SK-N-SH (cell line): ENCODE measurements at regions not wholly inside any gene's neighbourhood (a gene's known extent, or its start where the extent isn't known, plus 50 kb on each side); places are given as distances from the start of the nearest gene placed in this dataset.

ENCODE experiments used
- CTCF ChIA-PET: fragments of 300-600, 350-600 bp; formaldehyde crosslinking; extraction: SDS; loops from one replicate; lab custom pipeline; 2021; lab: Yijun Ruan, JAX
- POLR2A ChIA-PET: fragments of 350-600 bp; sonication (Branson Sonifier 250); formaldehyde crosslinking; extraction: SDS; loops from one replicate; lab custom pipeline; 2020; ENCODE audit warnings: antibody characterized with exemption, inconsistent platforms; lab: Yijun Ruan, JAX
- DNase-seq: peaks from one replicate; pipeline ENCODE4 v3.0.0; 2012
- H2AFZ ChIP-seq: fragments of 200-600 bp; sonication (generic); 2 replicates; pipeline ENCODE4 v1.8.1; 2016; ENCODE audit warnings: antibody characterized with exemption, mild to moderate bottlenecking, low read depth
- H3F3A ChIP-seq: fragments of 200-600 bp; sonication (generic); replicated peaks from 2 replicates; pipeline ENCODE3; 2016; ENCODE audit warnings: antibody characterized with exemption, mild to moderate bottlenecking; ENCODE audit not compliant: insufficient read depth
- H3K27ac ChIP-seq, 2 experiments: fragments of 200-500 bp in 1 of 2; fragments of 200-600 bp in 1 of 2; sonication (Bioruptor generic) in 1 of 2; sonication (generic), shearing (Covaris generic) in 1 of 2; 2 replicates each; pipeline versions ENCODE4 v1.5.1 to v1.6.1; 2014 to 2016; ENCODE audit warnings: low read depth in 2 of 2, inconsistent platforms in 1 of 2, low read length in 1 of 2, mild to moderate bottlenecking in 1 of 2, mixed read lengths in 1 of 2
- H3K27me3 ChIP-seq: fragments of 200-600 bp; sonication (generic), shearing (Covaris generic); 2 replicates; pipeline ENCODE4 v1.6.1; 2016; ENCODE audit warnings: mixed run types; ENCODE audit not compliant: insufficient read depth
- H3K36me3 ChIP-seq, 2 experiments: fragments of 200-500 bp in 1 of 2; fragments of 200-600 bp in 1 of 2; sonication (Bioruptor generic) in 1 of 2; sonication (generic) in 1 of 2; replicated peaks in 1 of 2; 2 replicates each; pipeline versions ENCODE3 to v1.5.1; 2014 to 2016; ENCODE audit warnings: low read length in 1 of 2, mild to moderate bottlenecking in 1 of 2; ENCODE audit not compliant: insufficient read depth in 2 of 2, control insufficient read depth in 1 of 2
- H3K4me1 ChIP-seq, 2 experiments: fragments of 200-500 bp in 1 of 2; fragments of 200-600 bp in 1 of 2; sonication (Bioruptor generic) in 1 of 2; sonication (generic), shearing (Covaris generic) in 1 of 2; 2 replicates each; pipeline versions ENCODE4 v1.5.1 to v1.6.1; 2014 to 2016; ENCODE audit warnings: low read depth in 1 of 2, low read length in 1 of 2, mixed run types in 1 of 2; ENCODE audit not compliant: insufficient read depth in 2 of 2, control insufficient read depth in 1 of 2
- H3K4me2 ChIP-seq: fragments of 200-600 bp; sonication (generic), shearing (Covaris generic); 2 replicates; pipeline ENCODE4 v1.6.1; 2017; ENCODE audit warnings: mixed run types
- H3K4me3 ChIP-seq, 2 experiments: fragments of 200-500 bp in 1 of 2; fragments of 200-600 bp in 1 of 2; sonication (Bioruptor generic) in 1 of 2; sonication (generic), shearing (Covaris generic) in 1 of 2; 2 replicates each; pipeline versions ENCODE4 v1.5.1 to v1.8.1; 2014 to 2016; ENCODE audit warnings: low read depth in 2 of 2, inconsistent platforms in 1 of 2, low read length in 1 of 2, mild to moderate bottlenecking in 1 of 2, mixed read lengths in 1 of 2, moderate library complexity in 1 of 2
- H3K79me2 ChIP-seq: fragments of 200-600 bp; sonication (generic); 2 replicates; pipeline ENCODE4 v1.8.1; 2017; ENCODE audit warnings: mild to moderate bottlenecking; ENCODE audit not compliant: insufficient read depth
- H3K9ac ChIP-seq: fragments of 200-600 bp; sonication (generic); 2 replicates; pipeline ENCODE4 v1.6.1; 2017; ENCODE audit warnings: mixed run types
- H3K9me2 ChIP-seq: fragments of 200-600 bp; sonication (generic); 2 replicates; pipeline ENCODE4 v1.6.1; 2017; ENCODE audit warnings: mixed run types
- H3K9me3 ChIP-seq: fragments of 200-600 bp; sonication (generic); 2 replicates; pipeline ENCODE4 v1.6.1; 2017; ENCODE audit warnings: mixed run types, mild to moderate bottlenecking, moderate library complexity
- H4K20me1 ChIP-seq: fragments of 200-600 bp; sonication (generic); 2 replicates; pipeline ENCODE4 v1.6.1; 2017; ENCODE audit warnings: mild to moderate bottlenecking, mixed run types; ENCODE audit not compliant: insufficient read depth
- CHD2 ChIP-seq: fragments of 150-350 bp; IDR thresholded peaks from 2 replicates; pipeline ENCODE4 v1.6.1; 2018; ENCODE audit warnings: low read length; ENCODE audit not compliant: partially characterized antibody
- CTCF ChIP-seq: fragments of 200-600 bp; sonication (generic); IDR thresholded peaks from 2 replicates; pipeline ENCODE4 v1.6.1; 2017; ENCODE audit warnings: antibody characterized with exemption, mild to moderate bottlenecking, moderate library complexity
- ELF1 ChIP-seq: IDR thresholded peaks from 2 replicates; pipeline ENCODE4 v1.4.0; 2012
- FOXJ3 ChIP-seq: sonication (generic); formaldehyde crosslinking; IDR thresholded peaks from 2 replicates; pipeline ENCODE4 v1.5.1; 2020; ENCODE audit warnings: mild to moderate bottlenecking, missing genetic modification reagents
- FOXM1 ChIP-seq: IDR thresholded peaks from 2 replicates; pipeline ENCODE4 v1.4.0; 2012; ENCODE audit warnings: low read depth, mild to moderate bottlenecking
- JUND ChIP-seq: IDR thresholded peaks from 2 replicates; pipeline ENCODE4 v1.4.0; 2012
- MEF2A ChIP-seq: IDR thresholded peaks from 2 replicates; pipeline ENCODE4 v1.4.0; 2012; ENCODE audit warnings: low read depth, borderline replicate concordance
- MXI1 ChIP-seq: IDR thresholded peaks from 2 replicates; pipeline ENCODE4 v1.6.1; 2012; ENCODE audit warnings: mild to moderate bottlenecking, low read depth, low read length, improper control_type of control experiment
- RAD21 ChIP-seq: IDR thresholded peaks from 2 replicates; pipeline ENCODE4 v1.6.1; 2012; ENCODE audit warnings: mild to moderate bottlenecking, low read length
- RCOR1 ChIP-seq: fragments of 150-350 bp; IDR thresholded peaks from 2 replicates; pipeline ENCODE4 v1.6.1; 2017; ENCODE audit warnings: antibody characterized with exemption, low read length
- REST ChIP-seq: IDR thresholded peaks from 2 replicates; pipeline ENCODE4 v1.6.1; 2012; ENCODE audit warnings: mild to moderate bottlenecking, low read depth, low read length, moderate library complexity
- RFX5 ChIP-seq: IDR thresholded peaks from 2 replicates; pipeline ENCODE4 v1.6.1; 2012; ENCODE audit warnings: mild to moderate bottlenecking, improper control_type of control experiment, low read length
- RXRA ChIP-seq: IDR thresholded peaks from 2 replicates; pipeline ENCODE4 v1.4.0; 2012; ENCODE audit warnings: low read depth, mild to moderate bottlenecking, borderline replicate concordance
- SIN3A ChIP-seq: IDR thresholded peaks from 2 replicates; pipeline ENCODE4 v1.6.1; 2012; ENCODE audit warnings: low read depth, mild to moderate bottlenecking, low read length, moderate library complexity, borderline replicate concordance
- TCF12 ChIP-seq: IDR thresholded peaks from 2 replicates; pipeline ENCODE4 v1.4.0; 2012
- YY1 ChIP-seq: IDR thresholded peaks from 2 replicates; pipeline ENCODE4 v1.4.0; 2012; ENCODE audit warnings: low read depth, mild to moderate bottlenecking
- whole genome bisulfite sequencing: methylation state at CpG from one replicate; pipeline ENCODE4 v1.1.6; 2017; ENCODE audit warnings: low lambda C conversion rate; 5-methylcytosine and 5-hydroxymethylcytosine counted together
- TF ChIP-seq, protein P1 (sequence below): fragments of 150-350 bp; IDR thresholded peaks from 2 replicates; pipeline ENCODE4 v1.6.1; 2017; ENCODE audit warnings: antibody characterized with exemption, low read length, low read depth, borderline replicate concordance
- TF ChIP-seq, protein P2 (sequence below): IDR thresholded peaks from 2 replicates; pipeline ENCODE4 v1.4.0; 2012; ENCODE audit warnings: low read depth
- TF ChIP-seq, protein P3 (sequence below): fragments of 150-350 bp; IDR thresholded peaks from 2 replicates; pipeline ENCODE4 v1.6.1; 2016; ENCODE audit warnings: mild to moderate bottlenecking, low read depth, low read length

GRCh38 chr5:63687854-63688516, 274.3 kb downstream of the HTR1A start:
- Histone ChIP-seq H3K4me2 (no peak overlapping the region), H3K9me3 (no peaks in the 10 kb centered on the region), H4K20me1 (no peaks in the 10 kb centered on the region), H3K79me2 (no peaks in the 10 kb centered on the region), H3F3A (no peaks in the 10 kb centered on the region), H3K4me3 (no peak overlapping the region), H3K9me2 (no peaks in the 10 kb centered on the region), H3K36me3 (no peaks in the 10 kb centered on the region), H3K4me1 (no peaks in the 10 kb centered on the region), H3K9ac (no peak overlapping the region), H3K27ac (no peak overlapping the region), H3K27me3 (0 out of 2 replicates have a peak, but pooled peaks cover 4% of the 10 kb centered on the region), H2AFZ (no peak overlapping the region)
- DNase-seq: no peak
- TF ChIP-seq JUND (no peak), TCF12 (no peak), CHD2 (no peak), REST (no peak), RAD21 (no peak), ELF1 (no peak), CTCF (no peak), SIN3A (no peak), FOXM1 (no peak), RFX5 (no peak), MEF2A (no peak), RXRA (no peak), MXI1 (no peak), FOXJ3 (CRISPR knock-in tag) (no peak), RCOR1 (no peak), YY1 (no peak)
- TF ChIP-seq, protein P1, sequence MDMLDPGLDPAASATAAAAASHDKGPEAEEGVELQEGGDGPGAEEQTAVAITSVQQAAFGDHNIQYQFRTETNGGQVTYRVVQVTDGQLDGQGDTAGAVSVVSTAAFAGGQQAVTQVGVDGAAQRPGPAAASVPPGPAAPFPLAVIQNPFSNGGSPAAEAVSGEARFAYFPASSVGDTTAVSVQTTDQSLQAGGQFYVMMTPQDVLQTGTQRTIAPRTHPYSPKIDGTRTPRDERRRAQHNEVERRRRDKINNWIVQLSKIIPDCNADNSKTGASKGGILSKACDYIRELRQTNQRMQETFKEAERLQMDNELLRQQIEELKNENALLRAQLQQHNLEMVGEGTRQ: no peak
- TF ChIP-seq, protein P2, sequence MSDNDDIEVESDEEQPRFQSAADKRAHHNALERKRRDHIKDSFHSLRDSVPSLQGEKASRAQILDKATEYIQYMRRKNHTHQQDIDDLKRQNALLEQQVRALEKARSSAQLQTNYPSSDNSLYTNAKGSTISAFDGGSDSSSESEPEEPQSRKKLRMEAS: no peak
- TF ChIP-seq, protein P3, sequence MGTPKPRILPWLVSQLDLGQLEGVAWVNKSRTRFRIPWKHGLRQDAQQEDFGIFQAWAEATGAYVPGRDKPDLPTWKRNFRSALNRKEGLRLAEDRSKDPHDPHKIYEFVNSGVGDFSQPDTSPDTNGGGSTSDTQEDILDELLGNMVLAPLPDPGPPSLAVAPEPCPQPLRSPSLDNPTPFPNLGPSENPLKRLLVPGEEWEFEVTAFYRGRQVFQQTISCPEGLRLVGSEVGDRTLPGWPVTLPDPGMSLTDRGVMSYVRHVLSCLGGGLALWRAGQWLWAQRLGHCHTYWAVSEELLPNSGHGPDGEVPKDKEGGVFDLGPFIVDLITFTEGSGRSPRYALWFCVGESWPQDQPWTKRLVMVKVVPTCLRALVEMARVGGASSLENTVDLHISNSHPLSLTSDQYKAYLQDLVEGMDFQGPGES: no peak
- WGBS: 1% methylated on average over 6 of the region's 6 CpGs
- CTCF ChIA-PET: interaction anchor here (0.7 kb wide), 1 partner anchor 19 kb away, joined by 3 read pairs; no protein-coding TSS in a partner anchor
- POLR2A ChIA-PET: no interaction called here
